WTC11 (cell line): ENCODE measurements at regions not wholly inside any gene's neighbourhood (a gene's known extent, or its start where the extent isn't known, plus 50 kb on each side); places are given as distances from the start of the nearest gene placed in this dataset.

Experiments used
- ATAC-seq: fragments of 200-7000 bp; cut with Tn5 transposase; 2 replicates; pipeline ENCODE4 v1.10.0; 2021; ENCODE audit warnings: mild to moderate bottlenecking, moderate library complexity
- CTCF ChIA-PET: fragments of 300-600 bp; sonication (Branson Sonifier 250); formaldehyde crosslinking; loops from one replicate; lab custom pipeline; 2021; ENCODE audit warnings: antibody characterized with exemption; lab: Charles Lee
- POLR2A ChIA-PET: fragments of 350-600 bp; sonication (Branson Sonifier 250); formaldehyde crosslinking; loops from one replicate; lab custom pipeline; 2021; ENCODE audit warnings: antibody characterized with exemption; lab: Charles Lee
- DNase-seq: peaks from one replicate; pipeline ENCODE4 v3.0.0; 2021; ENCODE audit warnings: low spot score
- H3K27ac Mint-ChIP-seq: 2 replicates; pipeline ENCODE4 v1.8.0; 2021; ENCODE audit warnings: mixed read lengths
- H3K27me3 Mint-ChIP-seq: 2 replicates; pipeline ENCODE4 v1.8.0; 2021; ENCODE audit warnings: low read depth, mild to moderate bottlenecking, moderate library complexity, mixed read lengths
- H3K36me3 Mint-ChIP-seq: 2 replicates; pipeline ENCODE4 v1.8.0; 2021; ENCODE audit warnings: mixed read lengths
- H3K4me1 Mint-ChIP-seq: 2 replicates; pipeline ENCODE4 v1.8.0; 2022; ENCODE audit warnings: mixed read lengths
- H3K4me3 Mint-ChIP-seq: 2 replicates; pipeline ENCODE4 v1.8.0; 2021; ENCODE audit warnings: mild to moderate bottlenecking, moderate library complexity, mixed read lengths
- H3K9me3 Mint-ChIP-seq: 2 replicates; pipeline ENCODE4 v1.8.0; 2021; ENCODE audit warnings: mixed read lengths
- AFF4 ChIP-seq: sonication (generic); formaldehyde crosslinking; IDR thresholded peaks from 2 replicates; pipeline ENCODE4 v1.8.1; 2023; ENCODE audit warnings: mild to moderate bottlenecking, missing genetic modification reagents, borderline replicate concordance
- ARID4B ChIP-seq: sonication (generic); formaldehyde crosslinking; IDR thresholded peaks from 2 replicates; pipeline ENCODE4 v1.8.0; 2023; ENCODE audit warnings: missing genetic modification reagents, mild to moderate bottlenecking, borderline replicate concordance
- CDX4 ChIP-seq: fragments of 250-450 bp; sonication (Bioruptor Pico); IDR thresholded peaks from 2 replicates; pipeline ENCODE4 v1.9.0; 2021; ENCODE audit warnings: moderate library complexity, mild to moderate bottlenecking, inconsistent platforms, borderline replicate concordance
- GRHL2 ChIP-seq: fragments of 250-450 bp; sonication (Bioruptor Pico); IDR thresholded peaks from 2 replicates; pipeline ENCODE4 v1.8.0; 2022; ENCODE audit warnings: mild to moderate bottlenecking, moderate library complexity; ENCODE audit not compliant: insufficient replicate concordance, severe bottlenecking
- IRF2 ChIP-seq: sonication (generic); formaldehyde crosslinking; IDR thresholded peaks from 2 replicates; pipeline ENCODE4 v1.8.0; 2022; ENCODE audit warnings: low read depth, missing genetic modification reagents, borderline replicate concordance
- JUN ChIP-seq: sonication (generic); formaldehyde crosslinking; IDR thresholded peaks from 2 replicates; pipeline ENCODE4 v1.8.0; 2023; ENCODE audit warnings: mild to moderate bottlenecking, missing genetic modification reagents
- MLX ChIP-seq: sonication (generic); formaldehyde crosslinking; IDR thresholded peaks from 2 replicates; pipeline ENCODE4 v1.8.1; 2023; ENCODE audit warnings: mild to moderate bottlenecking, missing genetic modification reagents, moderate library complexity
- NFATC4 ChIP-seq: fragments of 250-450 bp; sonication (Bioruptor Pico); IDR thresholded peaks from 2 replicates; pipeline ENCODE4 v1.9.0; 2021; ENCODE audit warnings: mild to moderate bottlenecking
- NFYB ChIP-seq: sonication (generic); formaldehyde crosslinking; conservative IDR thresholded peaks from 2 replicates; pipeline ENCODE4 v1.8.0; 2022; ENCODE audit warnings: low read depth, missing genetic modification reagents
- RELA ChIP-seq: sonication (generic); formaldehyde crosslinking; IDR thresholded peaks from 2 replicates; pipeline ENCODE4 v1.8.1; 2022; ENCODE audit warnings: missing genetic modification reagents, mild to moderate bottlenecking, borderline replicate concordance
- SMAD3 ChIP-seq: sonication (generic); formaldehyde crosslinking; IDR thresholded peaks from 2 replicates; pipeline ENCODE4 v1.8.0; 2022; ENCODE audit warnings: missing genetic modification reagents, mild to moderate bottlenecking, borderline replicate concordance
- TEAD4 ChIP-seq: sonication (generic); formaldehyde crosslinking; IDR thresholded peaks from 2 replicates; pipeline ENCODE4 v1.8.0; 2022; ENCODE audit warnings: mild to moderate bottlenecking, missing genetic modification reagents
- ZMAT4 ChIP-seq: fragments of 250-450 bp; sonication (Bioruptor Pico); IDR thresholded peaks from 2 replicates; pipeline ENCODE4 v1.9.0; 2021; ENCODE audit warnings: mild to moderate bottlenecking
- ZNF121 ChIP-seq: sonication (generic); formaldehyde crosslinking; IDR thresholded peaks from 2 replicates; pipeline ENCODE4 v1.8.0; 2023; ENCODE audit warnings: missing genetic modification reagents
- ZNF138 ChIP-seq: sonication (generic); formaldehyde crosslinking; conservative IDR thresholded peaks from 2 replicates; pipeline ENCODE4 v1.8.1; 2022; ENCODE audit warnings: mild to moderate bottlenecking, moderate library complexity, missing genetic modification reagents
- ZNF263 ChIP-seq: sonication (generic); formaldehyde crosslinking; IDR thresholded peaks from 2 replicates; pipeline ENCODE4 v1.8.1; 2022; ENCODE audit warnings: low read depth, mild to moderate bottlenecking, moderate library complexity, missing genetic modification reagents
- ZNF396 ChIP-seq: fragments of 250-450 bp; sonication (Bioruptor Pico); IDR thresholded peaks from 2 replicates; pipeline ENCODE4 v1.8.0; 2021; ENCODE audit warnings: mild to moderate bottlenecking, moderate library complexity, borderline replicate concordance
- ZNF416 ChIP-seq: fragments of 250-450 bp; sonication (Bioruptor Pico); IDR thresholded peaks from 2 replicates; pipeline ENCODE4 v1.9.0; 2021; ENCODE audit warnings: mild to moderate bottlenecking, inconsistent platforms
- ZNF671 ChIP-seq: fragments of 250-450 bp; sonication (Bioruptor Pico); IDR thresholded peaks from 2 replicates; pipeline ENCODE4 v1.8.0; 2021; ENCODE audit warnings: mild to moderate bottlenecking

- DNase-seq (no peak), ATAC-seq (no peak)
- no peak for TF ChIP-seq ARID4B (CRISPR knock-in tag)
- no peak for TF ChIP-seq ZNF396 (CRISPR knock-in tag)
- TF ChIP-seq ZNF121 (CRISPR knock-in tag) = no peak
- no peak for TF ChIP-seq MLX (CRISPR knock-in tag)
- TF ChIP-seq IRF2 (CRISPR knock-in tag) = no peak
- no peak for TF ChIP-seq JUN (CRISPR knock-in tag)
- TF ChIP-seq ZNF416 = no peak
- no peak for TF ChIP-seq CDX4 (CRISPR knock-in tag)
- TF ChIP-seq NFYB (CRISPR knock-in tag) = no peak
- no peak for TF ChIP-seq TEAD4 (CRISPR knock-in tag)
- Mint-ChIP-seq H3K9me3 (no peaks in the 10 kb centered on the region), H3K4me1 (no peaks in the 10 kb centered on the region; the same call in 1 of the 2 replicates), H3K27ac (no peak overlapping the region), H3K4me3 (no peak overlapping the region), H3K36me3 (no peaks in the 10 kb centered on the region), H3K27me3 (no peaks in the 10 kb centered on the region)
- ChIA-PET POLR2A (no interaction called here), CTCF (interaction anchor here (1.9 kb wide), 1 partner anchor 22 kb away, joined by 7 read pairs; no protein-coding TSS in a partner anchor)
These were observed 254.9 kb upstream of the NCKAP5 start for GRCh38 chr2:133823226-133823550.

GRCh38 chr2:133824869-133825268 is 256.6 kb upstream of the NCKAP5 start:
- TF ChIP-seq SMAD3 (CRISPR knock-in tag) = no peak
- TF ChIP-seq AFF4 (CRISPR knock-in tag) = no peak
- TF ChIP-seq ZNF138 (CRISPR knock-in tag) = no peak
- no peak for TF ChIP-seq ZNF671
- no peak for TF ChIP-seq RELA (CRISPR knock-in tag)
- TF ChIP-seq ZMAT4 (CRISPR knock-in tag) = no peak
- no peak for TF ChIP-seq ARID4B (CRISPR knock-in tag)
- no peak for TF ChIP-seq ZNF263 (CRISPR knock-in tag)
- no peak for TF ChIP-seq NFATC4 (CRISPR knock-in tag)
- no peak for TF ChIP-seq GRHL2 (CRISPR knock-in tag)
- H3K4me1 Mint-ChIP-seq = no peaks in the 10 kb centered on the region
- no peak overlapping the region for H3K4me3 Mint-ChIP-seq
- H3K27ac Mint-ChIP-seq = no peak overlapping the region
- ChIA-PET POLR2A (no interaction called here), CTCF (no interaction called here)
- no peaks in the 10 kb centered on the region for H3K36me3 Mint-ChIP-seq
- H3K27me3 Mint-ChIP-seq = no peaks in the 10 kb centered on the region
- DNase-seq (no peak), ATAC-seq (no peak)
- H3K9me3 Mint-ChIP-seq = no peaks in the 10 kb centered on the region
